GM12878 (cell line): ENCODE measurements at regions not wholly inside any gene's neighbourhood (a gene's known extent, or its start where the extent isn't known, plus 50 kb on each side); places are given as distances from the start of the nearest gene placed in this dataset.

Source experiments
- ATAC-seq: fragments of 200-7000 bp; cut with Tn5 transposase; 3 replicates; pipeline ENCODE4 v1.9.1; 2020; ENCODE audit warnings: mild to moderate bottlenecking, moderate library complexity
- BruUV-seq: library from RNA; stranded (reverse); fragments of 400-500 nt; replicated peaks from 2 replicates; lab custom pipeline; 2021; lab: Mats Ljungman, UMichigan
- CTCF ChIA-PET: fragments of 300-600 bp; sonication (Branson Sonifier 250); formaldehyde crosslinking; extraction: SDS; loops from one replicate; lab custom pipeline; 2021; ENCODE audit warnings: inconsistent platforms; lab: Yijun Ruan, JAX
- POLR2A ChIA-PET: fragments of 350-600 bp; formaldehyde crosslinking; extraction: SDS; loops from one replicate; lab custom pipeline; 2021; ENCODE audit warnings: inconsistent platforms; lab: Charles Lee
- RAD21 ChIA-PET: fragments of 300-600 bp; sonication (Branson Sonifier 250); formaldehyde crosslinking; loops from one replicate; lab custom pipeline; 2023; ENCODE audit warnings: antibody characterized with exemption; ENCODE audit not compliant: unreplicated experiment; lab: Charles Lee
- SMC1A ChIA-PET: fragments of 300-600 bp; sonication (Branson Sonifier 250); formaldehyde crosslinking; loops from one replicate; lab custom pipeline; 2023; ENCODE audit not compliant: unreplicated experiment, uncharacterized antibody; lab: Charles Lee
- DNase-seq: peaks from one replicate; pipeline ENCODE4 v3.0.0-alpha.2; 2011; ENCODE audit warnings: low read depth, low spot score
- FAIRE-seq: peaks from 3 replicates; lab custom pipeline; 2011; peaks lifted over from hg19 to GRCh38; lab: Jason Lieb, UNC
- H2AFZ ChIP-seq: 2 replicates; pipeline ENCODE4 v1.6.0; 2011; ENCODE audit warnings: low read depth, low read length, control low read depth; ENCODE audit not compliant: control insufficient read depth
- H3K27ac ChIP-seq: 2 replicates; pipeline ENCODE4 v1.5.1; 2011; ENCODE audit warnings: control low read depth; ENCODE audit not compliant: control insufficient read depth, insufficient read depth
- H3K27me3 ChIP-seq, 2 experiments: replicated peaks in 1 of 2; 2 replicates each; pipeline versions ENCODE4 v1.6.0 to v1.6.1; 2011; ENCODE audit warnings: low read length in 1 of 2; ENCODE audit not compliant: control insufficient read depth in 2 of 2, insufficient read depth in 2 of 2
- H3K36me3 ChIP-seq, 2 experiments: 2 replicates each; pipeline ENCODE4 v1.5.1; 2011; ENCODE audit warnings: low read length in 1 of 2; ENCODE audit not compliant: control insufficient read depth in 2 of 2, insufficient read depth in 2 of 2
- H3K4me1 ChIP-seq: 2 replicates; pipeline ENCODE4 v1.6.1; 2011; ENCODE audit warnings: mild to moderate bottlenecking, low read length, moderate library complexity, mixed read lengths; ENCODE audit not compliant: control insufficient read depth, insufficient read depth
- H3K4me2 ChIP-seq: 2 replicates; pipeline ENCODE4 v1.6.0; 2011; ENCODE audit warnings: control low read depth; ENCODE audit not compliant: control insufficient read depth, insufficient read depth
- H3K4me3 ChIP-seq: fragments of 200-600 bp; sonication (generic); 2 replicates; pipeline ENCODE4 v1.5.1; 2016
- H3K79me2 ChIP-seq: 2 replicates; pipeline ENCODE4 v1.6.0; 2011; ENCODE audit warnings: low read length; ENCODE audit not compliant: control insufficient read depth, insufficient read depth
- H3K9ac ChIP-seq: 2 replicates; pipeline ENCODE4 v1.8.0; 2011; ENCODE audit warnings: low read length, control low read depth, mixed read lengths; ENCODE audit not compliant: control insufficient read depth, insufficient read depth
- H3K9me3 ChIP-seq: replicated peaks from 3 replicates; pipeline ENCODE4 v1.5.1; 2011; ENCODE audit warnings: mild to moderate bottlenecking, low read length; ENCODE audit not compliant: control insufficient read depth, insufficient read depth
- H4K20me1 ChIP-seq: 2 replicates; pipeline ENCODE4 v1.6.0; 2011; ENCODE audit not compliant: control insufficient read depth, insufficient read depth
- BHLHE40 ChIP-seq, 2 experiments: fragments of 450-650 bp in 1 of 2; IDR thresholded peaks; 2 replicates each; pipeline ENCODE4 v1.6.1; 2011 to 2017; ENCODE audit warnings: low read depth in 2 of 2, borderline replicate concordance in 1 of 2, improper control_type of control experiment in 1 of 2, low read length in 1 of 2, mild to moderate bottlenecking in 1 of 2
- ETV6 ChIP-seq, 2 experiments: fragments of 450-650 bp in 1 of 2; IDR thresholded peaks in 1 of 2; conservative IDR thresholded peaks in 1 of 2; 2 replicates each; pipeline ENCODE4 v1.6.1; 2014; ENCODE audit warnings: antibody characterized with exemption in 1 of 2, borderline replicate concordance in 1 of 2, low read depth in 1 of 2, mild to moderate bottlenecking in 1 of 2, moderate library complexity in 1 of 2
- FOXM1 ChIP-seq: IDR thresholded peaks from 2 replicates; pipeline ENCODE4 v1.6.1; 2012; ENCODE audit warnings: low read depth, mild to moderate bottlenecking, inconsistent platforms, low read length, moderate library complexity
- HDGF ChIP-seq: fragments of 450-650 bp; IDR thresholded peaks from 2 replicates; pipeline ENCODE4 v1.6.1; 2016; ENCODE audit warnings: antibody characterized with exemption
- IKZF2 ChIP-seq, 2 experiments: fragments of 450-650 bp; IDR thresholded peaks; 2 replicates each; pipeline ENCODE4 v1.6.1; 2017; ENCODE audit warnings: mild to moderate bottlenecking in 2 of 2, moderate library complexity in 2 of 2
- KLF5 ChIP-seq: fragments of 450-650 bp; IDR thresholded peaks from 2 replicates; pipeline ENCODE4 v1.6.1; 2014; ENCODE audit warnings: mild to moderate bottlenecking; ENCODE audit not compliant: partially characterized antibody
- MEF2A ChIP-seq: IDR thresholded peaks from 2 replicates; pipeline ENCODE4 v1.6.1; 2011; ENCODE audit warnings: low read depth, mild to moderate bottlenecking, low read length, moderate library complexity; ENCODE audit not compliant: insufficient read depth
- MEF2B ChIP-seq: fragments of 450-650 bp; IDR thresholded peaks from 2 replicates; pipeline ENCODE4 v1.6.1; 2018; ENCODE audit warnings: mild to moderate bottlenecking, moderate library complexity; ENCODE audit not compliant: partially characterized antibody, poor library complexity, severe bottlenecking
- MTA2 ChIP-seq: fragments of 450-650 bp; IDR thresholded peaks from 2 replicates; pipeline ENCODE4 v1.6.1; 2016; ENCODE audit warnings: low read depth, mild to moderate bottlenecking, moderate library complexity
- RELA ChIP-seq: fragments of 450-650 bp; IDR thresholded peaks from 2 replicates; pipeline ENCODE4 v1.8.0; 2014; ENCODE audit warnings: borderline replicate concordance; ENCODE audit not compliant: partially characterized antibody
- TCF3 ChIP-seq: IDR thresholded peaks from 2 replicates; pipeline ENCODE4 v1.6.1; 2012; ENCODE audit warnings: low read depth, mild to moderate bottlenecking, low read length, borderline replicate concordance; ENCODE audit not compliant: insufficient read depth
- TCF7 ChIP-seq: IDR thresholded peaks from 2 replicates; pipeline ENCODE4 v1.6.1; 2014; ENCODE audit warnings: antibody characterized with exemption, borderline replicate concordance
- YBX1 ChIP-seq: fragments of 450-650 bp; IDR thresholded peaks from 2 replicates; pipeline ENCODE4 v1.6.1; 2016; ENCODE audit warnings: antibody characterized with exemption
- ZSCAN29 ChIP-seq: fragments of 450-650 bp; IDR thresholded peaks from 2 replicates; pipeline ENCODE4 v1.6.1; 2017; ENCODE audit warnings: mild to moderate bottlenecking, moderate library complexity
- WGBS: methylation state at CpG from one replicate; pipeline ENCODE4 v1.1.6; 2016; ENCODE audit warnings: low lambda C conversion rate; ENCODE audit not compliant: insufficient replicate concordance, insufficient coverage; ENCODE audit errors: missing lambda C conversion rate; 5-methylcytosine and 5-hydroxymethylcytosine counted together
- in situ Hi-C: fragments of 300-500 bp; cut with MboI; formaldehyde crosslinking; loops from 9 replicates; pipeline ENCODE4 v1.14.3; 2018; ENCODE audit warnings: mixed read lengths
- intact Hi-C: fragments of 100-400 bp; cut with micrococcal nuclease; formaldehyde crosslinking; loops from one replicate; pipeline ENCODE4 v1.14.2; 2022; ENCODE audit not compliant: unreplicated experiment

GRCh38 chr14:100979780-100980179 is 76.3 kb upstream of the RTL1 start:
- ChIA-PET RAD21 (no interaction called here), POLR2A (no interaction called here), SMC1A (no interaction called here), CTCF (no interaction called here)
- Histone ChIP-seq H2AFZ (no peak overlapping the region), H3K9me3 (no peaks in the 10 kb centered on the region), H4K20me1 (no peaks in the 10 kb centered on the region), H3K4me1 (no peaks in the 10 kb centered on the region), H3K9ac (no peak overlapping the region), H3K4me2 (no peak overlapping the region), H3K79me2 (no peaks in the 10 kb centered on the region), H3K4me3 (no peak overlapping the region), H3K27me3 (no peaks in the 10 kb centered on the region), H3K36me3 (no peaks in the 10 kb centered on the region), H3K27ac (no peak overlapping the region)
- WGBS = 24% methylated on average over 3 of the region's 3 CpGs
- in situ Hi-C loops = no loop called here
- intact Hi-C loops = no loop called here
- FAIRE-seq (no peak), ATAC-seq (no peak), DNase-seq (no peak)
- no TSS peak for BruUV-seq
- TF ChIP-seq FOXM1 = no peak
- TF ChIP-seq BHLHE40 (IDR thresholded peaks at IDR 0.05; ENCODE audit: borderline replicate concordance in 1 of 2, low read depth in 2 of 2, low read length in 1 of 2) = no peak
- TF ChIP-seq MEF2B = no peak
- no peak for TF ChIP-seq RELA
- no peak for TF ChIP-seq ZSCAN29
- TF ChIP-seq HDGF = no peak
- no peak for TF ChIP-seq TCF7
- TF ChIP-seq MTA2 = no peak
- no peak for TF ChIP-seq KLF5
- no peak for TF ChIP-seq IKZF2 (IDR thresholded peaks at IDR 0.05)
- TF ChIP-seq YBX1 = no peak
- TF ChIP-seq TCF3 = no peak
- no peak for TF ChIP-seq MEF2A
- TF ChIP-seq ETV6 (conservative IDR thresholded peaks at IDR 0.05 in 1 of 2, IDR thresholded peaks at IDR 0.05 in 1 of 2; ENCODE audit: borderline replicate concordance in 1 of 2, low read depth in 1 of 2) = no peak
